NCI-H2171 treated with DMSO at 0.1 percent for 48 hours (cell line): ENCODE measurements at regions not wholly inside any gene's neighbourhood (a gene's known extent, or its start where the extent isn't known, plus 50 kb on each side); places are given as distances from the start of the nearest gene placed in this dataset.

Experiments
- DNase-seq: peaks from one replicate; lab custom pipeline; 2025; lab: John Stamatoyannopoulos, UW

- no peak for DNase-seq
Observed at GRCh38 chr9:88034964-88035363, 60.6 kb upstream of the CDK20 start.

- no peak for DNase-seq
Observed at GRCh38 chr9:88033359-88033702, 59.0 kb upstream of the CDK20 start.

GRCh38 chr9:88028338-88028737 is 54.0 kb upstream of the CDK20 start:
- DNase-seq, result no peak

GRCh38 chr9:88026118-88026479 is 51.8 kb upstream of the CDK20 start:
- no peak for DNase-seq

GRCh38 chr9:88025411-88026117 is 51.2 kb upstream of the CDK20 start:
- DNase-seq, result no peak

- DNase-seq, result no peak
Observed at GRCh38 chr9:88024896-88025295, 50.6 kb upstream of the CDK20 start.
